ENCODE measurements at regions not wholly inside any gene's neighbourhood (a gene's known extent, or its start where the extent isn't known, plus 50 kb on each side); places are given as distances from the start of the nearest gene placed in this dataset.

GRCh38 chr12:73158341-73158740, 886.2 kb downstream of the TRHDE start:
- TF ChIP-seq CTCF (IDR thresholded peaks at IDR 0.05; ENCODE audit: low read depth, low read length, missing control alignments): no peak
- H3K27me3 ChIP-seq (replicated peaks): no peaks in the 10 kb centered on the region
- H3K27ac ChIP-seq: no peak overlapping the region
- in situ Hi-C loops (cut with HindIII; ENCODE audit: low pct_ligation_motif_present, low sequenced_read_pairs): no loop called here
- H3K36me3 ChIP-seq (replicated peaks): no peaks in the 10 kb centered on the region
- H3K4me3 ChIP-seq (ENCODE audit: low read depth, low read length): no peak overlapping the region
- no peak for DNase-seq

- Histone ChIP-seq H3K27ac (no peak overlapping the region), H3K4me3 (ENCODE audit: low read depth, low read length) (no peak overlapping the region), H3K36me3 (replicated peaks) (no peaks in the 10 kb centered on the region), H3K27me3 (replicated peaks) (no peaks in the 10 kb centered on the region)
- in situ Hi-C loops (cut with HindIII; ENCODE audit: low pct_ligation_motif_present, low sequenced_read_pairs): no loop called here
- DNase-seq: no peak
- TF ChIP-seq CTCF (IDR thresholded peaks at IDR 0.05; ENCODE audit: low read depth, low read length, missing control alignments): no peak
Measured at GRCh38 chr12:73159954-73160353, 887.8 kb downstream of the TRHDE start.

- no peaks in the 10 kb centered on the region for H3K27me3 ChIP-seq (replicated peaks)
- TF ChIP-seq CTCF (IDR thresholded peaks at IDR 0.05; ENCODE audit: low read depth, low read length, missing control alignments): no peak
- H3K4me3 ChIP-seq (ENCODE audit: low read depth, low read length): no peak overlapping the region
- DNase-seq: no peak
- in situ Hi-C loops (cut with HindIII; ENCODE audit: low pct_ligation_motif_present, low sequenced_read_pairs): no loop called here
- H3K36me3 ChIP-seq (replicated peaks): no peaks in the 10 kb centered on the region
- H3K27ac ChIP-seq: no peak overlapping the region
Measured at GRCh38 chr12:73161970-73162369, 889.8 kb downstream of the TRHDE start.

GRCh38 chr12:73180734-73181133, 908.6 kb downstream of the TRHDE start:
- H3K27me3 ChIP-seq (replicated peaks): no peaks in the 10 kb centered on the region
- H3K27ac ChIP-seq: no peak overlapping the region

GRCh38 chr12:73181244-73181643, 909.1 kb downstream of the TRHDE start:
- in situ Hi-C loops (cut with HindIII; ENCODE audit: low pct_ligation_motif_present, low sequenced_read_pairs): no loop called here
- DNase-seq: no peak
- no peaks in the 10 kb centered on the region for H3K27me3 ChIP-seq (replicated peaks)
- no peaks in the 10 kb centered on the region for H3K36me3 ChIP-seq (replicated peaks)
- no peak for TF ChIP-seq CTCF (IDR thresholded peaks at IDR 0.05; ENCODE audit: low read depth, low read length, missing control alignments)
- H3K27ac ChIP-seq: no peak overlapping the region
- H3K4me3 ChIP-seq (ENCODE audit: low read depth, low read length): no peak overlapping the region

More at GRCh38 chr12:73180734-73181133, 908.6 kb downstream of the TRHDE start:
- no peaks in the 10 kb centered on the region for H3K36me3 ChIP-seq (replicated peaks)
- no peak overlapping the region for H3K4me3 ChIP-seq (ENCODE audit: low read depth, low read length)
- in situ Hi-C loops (cut with HindIII; ENCODE audit: low pct_ligation_motif_present, low sequenced_read_pairs): no loop called here
- TF ChIP-seq CTCF (IDR thresholded peaks at IDR 0.05; ENCODE audit: low read depth, low read length, missing control alignments): no peak
- no peak for DNase-seq

GRCh38 chr12:73185403-73185802, 913.2 kb downstream of the TRHDE start:
- Histone ChIP-seq H3K36me3 (replicated peaks) (no peaks in the 10 kb centered on the region), H3K27ac (no peak overlapping the region), H3K27me3 (replicated peaks) (no peaks in the 10 kb centered on the region), H3K4me3 (ENCODE audit: low read depth, low read length) (no peak overlapping the region)
- in situ Hi-C loops (cut with HindIII; ENCODE audit: low pct_ligation_motif_present, low sequenced_read_pairs): no loop called here
- no peak for TF ChIP-seq CTCF (IDR thresholded peaks at IDR 0.05; ENCODE audit: low read depth, low read length, missing control alignments)
- no peak for DNase-seq

Data from brain microvascular endothelial cell (primary cell).